ENCODE measurements at regions not wholly inside any gene's neighbourhood (a gene's known extent, or its start where the extent isn't known, plus 50 kb on each side); places are given as distances from the start of the nearest gene placed in this dataset.

GRCh38 chr5:124583469-124584350 is 162.7 kb downstream of the ZNF608 start:
- peak overlapping the region in 3 of 5 experiments; percentile 13 to 33 (median 21) for H3K4me3 ChIP-seq (ENCODE audit: control extremely low read depth in 1 of 5, extremely low read depth in 1 of 5, insufficient read depth in 1 of 5, low read depth in 2 of 5, low read length in 4 of 5)
- no peaks in the 10 kb centered on the region for H3K36me3 ChIP-seq (replicated peaks in 1 of 2; ENCODE audit: control extremely low read depth in 1 of 2, control insufficient read depth in 1 of 2, extremely low read depth in 1 of 2, insufficient read depth in 2 of 2, low read length in 1 of 2)
- Mint-ChIP-seq H3K27me3 (no peaks in the 10 kb centered on the region), H3K9me3 (ENCODE audit: insufficient read depth) (no peaks in the 10 kb centered on the region), H3K27ac (peak overlapping the region; percentile 89), H3K4me1 (peaks cover 32% of the 10 kb centered on the region), H3K4me3 (peak overlapping the region; percentile 74)
- POLR2A ChIA-PET = interaction anchor here (0.8 to 2.9 kb wide), 3 partner anchors 15 to 422 kb away, joined by 4 to 9 read pairs (median 6); no protein-coding TSS in a partner anchor
- H3K27ac ChIP-seq (ENCODE audit: low read length in 2 of 2) = peak overlapping the region; percentile 56 to 60
- H3K79me2 ChIP-seq (ENCODE audit: control insufficient read depth, insufficient read depth, low read length) = no peaks in the 10 kb centered on the region
- no peak overlapping the region for H2AFZ ChIP-seq (ENCODE audit: insufficient read depth, low read depth, low read length, poor library complexity, severe bottlenecking)
- H3K27me3 ChIP-seq (replicated peaks in 1 of 4; ENCODE audit: control extremely low read depth in 1 of 4, control insufficient read depth in 3 of 4, insufficient read depth in 4 of 4, low read length in 3 of 4) = no peaks in the 10 kb centered on the region
- ATAC-seq (ENCODE audit: low read depth) = peak; percentile 94
- H3K4me1 ChIP-seq (ENCODE audit: control insufficient read depth in 2 of 2, insufficient read depth in 2 of 2, low read length in 2 of 2) = peaks cover 19 to 27% of the 10 kb centered on the region in 2 donors
- peak overlapping the region; percentile 5 for H3K9ac ChIP-seq (ENCODE audit: low read length)
- DNase-seq = peak; percentile 84
- 6% methylated on average over 5 of the region's 7 CpGs for WGBS (ENCODE audit: insufficient coverage)
- TF ChIP-seq EZH2 (IDR thresholded peaks at IDR 0.05; ENCODE audit: borderline replicate concordance, insufficient read depth, low read depth, low read length, poor library complexity, severe bottlenecking) (no peak), CTCF (IDR thresholded peaks at IDR 0.05) (no peak)
- peaks cover 0 to 8% (median 0%) of the 10 kb centered on the region in 3 donors for H3K9me3 ChIP-seq (ENCODE audit: control extremely low read depth in 1 of 3, control insufficient read depth in 2 of 3, insufficient read depth in 1 of 3, low read length in 2 of 3)
- H4K20me1 ChIP-seq (ENCODE audit: control insufficient read depth, insufficient read depth, low read length, poor library complexity, severe bottlenecking) = no peaks in the 10 kb centered on the region
- intact Hi-C loops (cut with micrococcal nuclease) = loop anchor here (1.0 to 5.0 kb wide), 5 partner anchors 15 to 526 kb away; no protein-coding TSS in a partner anchor
- peak overlapping the region; percentile 59 for H3K4me2 ChIP-seq (replicated peaks; ENCODE audit: low read depth, low read length, poor library complexity, severe bottlenecking)
- CTCF ChIA-PET = interaction anchor here (0.6 to 2.1 kb wide), 5 partner anchors 12 to 164 kb away, joined by 3 to 10 read pairs (median 5); no protein-coding TSS in a partner anchor

GRCh38 chr5:124582561-124582840 is 163.9 kb downstream of the ZNF608 start:
- no peak for TF ChIP-seq EZH2 (IDR thresholded peaks at IDR 0.05; ENCODE audit: borderline replicate concordance, insufficient read depth, low read depth, low read length, poor library complexity, severe bottlenecking)
- TF ChIP-seq CTCF (IDR thresholded peaks at IDR 0.05) = no peak
- no peak for ATAC-seq (ENCODE audit: low read depth)
- Histone ChIP-seq H3K9ac (ENCODE audit: low read length) (no peak overlapping the region), H2AFZ (ENCODE audit: insufficient read depth, low read depth, low read length, poor library complexity, severe bottlenecking) (no peak overlapping the region), H3K9me3 (ENCODE audit: control extremely low read depth in 1 of 3, control insufficient read depth in 2 of 3, insufficient read depth in 1 of 3, low read length in 2 of 3) (peaks cover 0 to 8% (median 0%) of the 10 kb centered on the region in 3 donors), H3K79me2 (ENCODE audit: control insufficient read depth, insufficient read depth, low read length) (no peaks in the 10 kb centered on the region), H3K27ac (ENCODE audit: low read length in 2 of 2) (no peak overlapping the region), H3K36me3 (replicated peaks in 1 of 2; ENCODE audit: control extremely low read depth in 1 of 2, control insufficient read depth in 1 of 2, extremely low read depth in 1 of 2, insufficient read depth in 2 of 2, low read length in 1 of 2) (no peaks in the 10 kb centered on the region), H4K20me1 (ENCODE audit: control insufficient read depth, insufficient read depth, low read length, poor library complexity, severe bottlenecking) (no peaks in the 10 kb centered on the region), H3K4me2 (replicated peaks; ENCODE audit: low read depth, low read length, poor library complexity, severe bottlenecking) (no peak overlapping the region), H3K4me1 (ENCODE audit: control insufficient read depth in 2 of 2, insufficient read depth in 2 of 2, low read length in 2 of 2) (peaks cover 19 to 29% of the 10 kb centered on the region in 2 donors), H3K4me3 (ENCODE audit: control extremely low read depth in 1 of 5, extremely low read depth in 1 of 5, insufficient read depth in 1 of 5, low read depth in 2 of 5, low read length in 4 of 5) (no peak overlapping the region), H3K27me3 (replicated peaks in 1 of 4; ENCODE audit: control extremely low read depth in 1 of 4, control insufficient read depth in 3 of 4, insufficient read depth in 4 of 4, low read length in 3 of 4) (no peaks in the 10 kb centered on the region)
- WGBS (ENCODE audit: insufficient coverage) = no CpG with 5 or more reads among the region's 1 CpG
- H3K27ac Mint-ChIP-seq = no peak overlapping the region
- no peak overlapping the region for H3K4me3 Mint-ChIP-seq
- POLR2A ChIA-PET = no interaction called here
- H3K4me1 Mint-ChIP-seq = peaks cover 36% of the 10 kb centered on the region
- H3K27me3 Mint-ChIP-seq = no peaks in the 10 kb centered on the region
- H3K9me3 Mint-ChIP-seq (ENCODE audit: insufficient read depth) = no peaks in the 10 kb centered on the region
- intact Hi-C loops (cut with micrococcal nuclease) = loop anchor here (5.0 kb wide), 1 partner anchor 525 kb away; no protein-coding TSS in a partner anchor
- CTCF ChIA-PET = no interaction called here
- DNase-seq = no peak
